ENCODE measurements at regions not wholly inside any gene's neighbourhood (a gene's known extent, or its start where the extent isn't known, plus 50 kb on each side); places are given as distances from the start of the nearest gene placed in this dataset.

GRCh38 chr16:86834451-86835035 lies 256.2 kb downstream of the FOXL1 start:
- no peak for DNase-seq (ENCODE audit: low spot score in 2 of 2)
- TF ChIP-seq, protein P1, sequence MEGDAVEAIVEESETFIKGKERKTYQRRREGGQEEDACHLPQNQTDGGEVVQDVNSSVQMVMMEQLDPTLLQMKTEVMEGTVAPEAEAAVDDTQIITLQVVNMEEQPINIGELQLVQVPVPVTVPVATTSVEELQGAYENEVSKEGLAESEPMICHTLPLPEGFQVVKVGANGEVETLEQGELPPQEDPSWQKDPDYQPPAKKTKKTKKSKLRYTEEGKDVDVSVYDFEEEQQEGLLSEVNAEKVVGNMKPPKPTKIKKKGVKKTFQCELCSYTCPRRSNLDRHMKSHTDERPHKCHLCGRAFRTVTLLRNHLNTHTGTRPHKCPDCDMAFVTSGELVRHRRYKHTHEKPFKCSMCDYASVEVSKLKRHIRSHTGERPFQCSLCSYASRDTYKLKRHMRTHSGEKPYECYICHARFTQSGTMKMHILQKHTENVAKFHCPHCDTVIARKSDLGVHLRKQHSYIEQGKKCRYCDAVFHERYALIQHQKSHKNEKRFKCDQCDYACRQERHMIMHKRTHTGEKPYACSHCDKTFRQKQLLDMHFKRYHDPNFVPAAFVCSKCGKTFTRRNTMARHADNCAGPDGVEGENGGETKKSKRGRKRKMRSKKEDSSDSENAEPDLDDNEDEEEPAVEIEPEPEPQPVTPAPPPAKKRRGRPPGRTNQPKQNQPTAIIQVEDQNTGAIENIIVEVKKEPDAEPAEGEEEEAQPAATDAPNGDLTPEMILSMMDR (IDR thresholded peaks at IDR 0.05), result no peak
- TF ChIP-seq POLR2A (IDR thresholded peaks at IDR 0.05) (no peak), POLR2AphosphoS5 (IDR thresholded peaks at IDR 0.05) (no peak)

GRCh38 chr16:86835982-86836381 lies 257.6 kb downstream of the FOXL1 start:
- intact Hi-C loops (cut with DNase I; ENCODE audit: low total_unique reads), result no loop called here
- Histone ChIP-seq H3K27ac (no peak overlapping the region), H3K4me1 (no peaks in the 10 kb centered on the region), H3K36me3 (no peaks in the 10 kb centered on the region), H3K4me3 (no peak overlapping the region), H3K27me3 (no peaks in the 10 kb centered on the region), H3K9me3 (no peaks in the 10 kb centered on the region)
- TF ChIP-seq, protein P1 (IDR thresholded peaks at IDR 0.05), result no peak
- TF ChIP-seq POLR2A (IDR thresholded peaks at IDR 0.05) (no peak), POLR2AphosphoS5 (IDR thresholded peaks at IDR 0.05) (no peak)
- no peak for DNase-seq (ENCODE audit: low spot score in 2 of 2)

More at GRCh38 chr16:86834451-86835035, 256.2 kb downstream of the FOXL1 start:
- peaks cover 0 to 4% of the 10 kb centered on the region in 2 donors for H3K27me3 ChIP-seq
- no peaks in the 10 kb centered on the region for H3K9me3 ChIP-seq
- H3K36me3 ChIP-seq, result no peaks in the 10 kb centered on the region
- no peak overlapping the region for H3K4me3 ChIP-seq
- no peaks in the 10 kb centered on the region for H3K4me1 ChIP-seq
- no peak overlapping the region for H3K27ac ChIP-seq
- intact Hi-C loops (cut with DNase I; ENCODE audit: low total_unique reads), result no loop called here

- Histone ChIP-seq H3K27ac (no peak overlapping the region), H3K9me3 (no peaks in the 10 kb centered on the region), H3K27me3 (no peaks in the 10 kb centered on the region), H3K4me1 (no peaks in the 10 kb centered on the region), H3K4me3 (no peak overlapping the region), H3K36me3 (no peaks in the 10 kb centered on the region)
- DNase-seq (ENCODE audit: low spot score in 2 of 2), result no peak
- intact Hi-C loops (cut with DNase I; ENCODE audit: low total_unique reads), result no loop called here
- no peak for TF ChIP-seq POLR2A (IDR thresholded peaks at IDR 0.05)
- no peak for TF ChIP-seq POLR2AphosphoS5 (IDR thresholded peaks at IDR 0.05)
- TF ChIP-seq, protein P1 (IDR thresholded peaks at IDR 0.05), result no peak
These were observed 258.3 kb downstream of the FOXL1 start for GRCh38 chr16:86836503-86837129.

GRCh38 chr16:86843812-86844211 lies 265.5 kb downstream of the FOXL1 start:
- Histone ChIP-seq H3K36me3 (no peaks in the 10 kb centered on the region), H3K27ac (no peak overlapping the region), H3K4me1 (no peaks in the 10 kb centered on the region), H3K27me3 (peaks cover 0 to 16% of the 10 kb centered on the region in 2 donors), H3K4me3 (no peak overlapping the region), H3K9me3 (peaks cover 0 to 3% of the 10 kb centered on the region in 2 donors)
- TF ChIP-seq POLR2A (IDR thresholded peaks at IDR 0.05) (no peak), POLR2AphosphoS5 (IDR thresholded peaks at IDR 0.05) (no peak)
- TF ChIP-seq, protein P1 (IDR thresholded peaks at IDR 0.05), result no peak
- intact Hi-C loops (cut with DNase I; ENCODE audit: low total_unique reads), result no loop called here
- no peak for DNase-seq (ENCODE audit: low spot score in 2 of 2)

- no peaks in the 10 kb centered on the region for H3K36me3 ChIP-seq
- DNase-seq (ENCODE audit: low spot score in 2 of 2), result peak in 1 of 2 donors; percentile 40
- intact Hi-C loops (cut with DNase I; ENCODE audit: low total_unique reads), result no loop called here
- no peak overlapping the region for H3K4me3 ChIP-seq
- TF ChIP-seq POLR2AphosphoS5 (IDR thresholded peaks at IDR 0.05), result no peak
- TF ChIP-seq POLR2A (IDR thresholded peaks at IDR 0.05), result no peak
- TF ChIP-seq, protein P1 (IDR thresholded peaks at IDR 0.05), result no peak
- no peaks in the 10 kb centered on the region for H3K4me1 ChIP-seq
- peaks cover 0 to 16% of the 10 kb centered on the region in 2 donors for H3K27me3 ChIP-seq
- peaks cover 0 to 3% of the 10 kb centered on the region in 2 donors for H3K9me3 ChIP-seq
- no peak overlapping the region for H3K27ac ChIP-seq
These were observed 266.3 kb downstream of the FOXL1 start for GRCh38 chr16:86844695-86845094.
